Dedifferentiated amniotic fluid mesenchymal stem cell (primary cell): ENCODE measurements at regions not wholly inside any gene's neighbourhood (a gene's known extent, or its start where the extent isn't known, plus 50 kb on each side); places are given as distances from the start of the nearest gene placed in this dataset.
A peak's percentile ranks its signal among the peaks of the same experiment; 100 is the strongest.

Experiments
- DNase-seq: peaks from one replicate; pipeline ENCODE4 v3.0.0-alpha.2; 2016; ENCODE audit errors: extremely low spot score

- DNase-seq = no peak
These were observed 107.8 kb upstream of the MTNR1B start for GRCh38 chr11:92861634-92862033.

GRCh38 chr11:92865352-92865751 lies 104.1 kb upstream of the MTNR1B start:
- no peak for DNase-seq

- DNase-seq = no peak
These were observed 102.7 kb upstream of the MTNR1B start for GRCh38 chr11:92866679-92867282.

GRCh38 chr11:92867913-92868619 lies 101.4 kb upstream of the MTNR1B start:
- no peak for DNase-seq

- DNase-seq = no peak
These were observed 99.7 kb upstream of the MTNR1B start for GRCh38 chr11:92869716-92870115.

GRCh38 chr11:92870196-92870832 lies 99.1 kb upstream of the MTNR1B start:
- DNase-seq = no peak

GRCh38 chr11:92873551-92873950 lies 95.9 kb upstream of the MTNR1B start:
- no peak for DNase-seq

GRCh38 chr11:92875473-92875872 lies 94.0 kb upstream of the MTNR1B start:
- DNase-seq = no peak

- no peak for DNase-seq
These were observed 90.4 kb upstream of the MTNR1B start for GRCh38 chr11:92879086-92879485.

- no peak for DNase-seq
These were observed 89.1 kb upstream of the MTNR1B start for GRCh38 chr11:92880381-92880780.

- no peak for DNase-seq
These were observed 87.5 kb upstream of the MTNR1B start for GRCh38 chr11:92881940-92882450.

- DNase-seq = no peak
These were observed 86.4 kb upstream of the MTNR1B start for GRCh38 chr11:92882828-92883611.

GRCh38 chr11:92885600-92885999 lies 83.9 kb upstream of the MTNR1B start:
- no peak for DNase-seq

- DNase-seq = peak; percentile 58
These were observed 83.1 kb upstream of the MTNR1B start for GRCh38 chr11:92886243-92886905.

- DNase-seq = no peak
These were observed 80.8 kb upstream of the MTNR1B start for GRCh38 chr11:92888696-92889095.

- no peak for DNase-seq
These were observed 78.6 kb upstream of the MTNR1B start for GRCh38 chr11:92890846-92891245.

GRCh38 chr11:92892802-92893684 lies 76.4 kb upstream of the MTNR1B start:
- DNase-seq = no peak

GRCh38 chr11:92894197-92894596 lies 75.3 kb upstream of the MTNR1B start:
- no peak for DNase-seq

- no peak for DNase-seq
These were observed 72.0 kb upstream of the MTNR1B start for GRCh38 chr11:92897487-92897886.

- no peak for DNase-seq
These were observed 67.0 kb upstream of the MTNR1B start for GRCh38 chr11:92902417-92902816.

GRCh38 chr11:92907671-92908070 lies 61.8 kb upstream of the MTNR1B start:
- no peak for DNase-seq
